Esophagus muscularis mucosa (tissue), 4 donors: ENCODE measurements at regions not wholly inside any gene's neighbourhood (a gene's known extent, or its start where the extent isn't known, plus 50 kb on each side); places are given as distances from the start of the nearest gene placed in this dataset.

Experiments used
- EP300 ChIP-seq: sonication (generic); formaldehyde crosslinking; IDR thresholded peaks from one replicate; pipeline ENCODE4 v1.6.1; 2017; ENCODE audit warnings: antibody characterized with exemption
- POLR2AphosphoS5 ChIP-seq, 2 donors: sonication (generic); formaldehyde crosslinking; IDR thresholded peaks; one replicate each; pipeline ENCODE4 v1.6.1; 2017; ENCODE audit warnings: antibody characterized with exemption in 2 of 2
- TF ChIP-seq, protein P1 (sequence below), 3 experiments: fragments of 200-600 bp in 2 of 3; fragments of 450-650 bp in 1 of 3; sonication (generic) in 2 of 3; IDR thresholded peaks; one replicate each; pipeline ENCODE4 v1.5.1; 2017 to 2019; ENCODE audit warnings: antibody characterized with exemption in 3 of 3, mild to moderate bottlenecking in 2 of 3, moderate library complexity in 1 of 3

DNA sequence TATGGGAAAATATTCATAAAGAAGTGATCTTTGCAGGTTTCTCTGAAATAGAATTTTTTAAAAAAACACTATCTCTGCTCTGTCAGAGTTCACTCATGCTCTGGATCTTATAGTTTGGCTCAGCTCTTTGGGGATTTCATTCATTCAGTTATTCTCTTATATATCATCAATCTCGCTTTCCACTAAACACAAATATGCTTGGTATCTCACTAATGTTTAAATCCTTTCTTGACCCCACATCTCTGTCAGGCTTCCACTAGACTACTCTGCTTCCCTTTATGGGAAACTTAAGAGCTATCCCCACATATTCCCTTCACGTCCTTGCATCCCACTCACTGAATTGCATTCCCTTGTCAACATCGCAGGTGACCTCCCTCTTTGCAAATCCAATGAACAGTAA, 396.1 kb downstream of the ENC1 start:
- TF ChIP-seq EP300 = no peak
- TF ChIP-seq, protein P1, sequence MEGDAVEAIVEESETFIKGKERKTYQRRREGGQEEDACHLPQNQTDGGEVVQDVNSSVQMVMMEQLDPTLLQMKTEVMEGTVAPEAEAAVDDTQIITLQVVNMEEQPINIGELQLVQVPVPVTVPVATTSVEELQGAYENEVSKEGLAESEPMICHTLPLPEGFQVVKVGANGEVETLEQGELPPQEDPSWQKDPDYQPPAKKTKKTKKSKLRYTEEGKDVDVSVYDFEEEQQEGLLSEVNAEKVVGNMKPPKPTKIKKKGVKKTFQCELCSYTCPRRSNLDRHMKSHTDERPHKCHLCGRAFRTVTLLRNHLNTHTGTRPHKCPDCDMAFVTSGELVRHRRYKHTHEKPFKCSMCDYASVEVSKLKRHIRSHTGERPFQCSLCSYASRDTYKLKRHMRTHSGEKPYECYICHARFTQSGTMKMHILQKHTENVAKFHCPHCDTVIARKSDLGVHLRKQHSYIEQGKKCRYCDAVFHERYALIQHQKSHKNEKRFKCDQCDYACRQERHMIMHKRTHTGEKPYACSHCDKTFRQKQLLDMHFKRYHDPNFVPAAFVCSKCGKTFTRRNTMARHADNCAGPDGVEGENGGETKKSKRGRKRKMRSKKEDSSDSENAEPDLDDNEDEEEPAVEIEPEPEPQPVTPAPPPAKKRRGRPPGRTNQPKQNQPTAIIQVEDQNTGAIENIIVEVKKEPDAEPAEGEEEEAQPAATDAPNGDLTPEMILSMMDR (IDR thresholded peaks at IDR 0.05) = no peak
- no peak for TF ChIP-seq POLR2AphosphoS5 (IDR thresholded peaks at IDR 0.05)
